Mesodermal cell (in vitro differentiated cells): ENCODE measurements at regions not wholly inside any gene's neighbourhood (a gene's known extent, or its start where the extent isn't known, plus 50 kb on each side); places are given as distances from the start of the nearest gene placed in this dataset.

Experiments
- H3K27ac ChIP-seq: 2 replicates; pipeline ENCODE4 v1.7.0; 2013; ENCODE audit warnings: mild to moderate bottlenecking, low read depth, low read length, moderate library complexity; ENCODE audit not compliant: severe bottlenecking
- H3K36me3 ChIP-seq: 2 replicates; pipeline ENCODE4 v1.7.1; 2013; ENCODE audit warnings: mild to moderate bottlenecking, low read length, moderate library complexity; ENCODE audit not compliant: control insufficient read depth, insufficient read depth
- H3K4me1 ChIP-seq: one replicate; pipeline ENCODE4 v1.7.1; 2013; ENCODE audit warnings: mild to moderate bottlenecking, low read length; ENCODE audit not compliant: insufficient read depth, control insufficient read depth, poor library complexity, severe bottlenecking
- H3K4me3 ChIP-seq: 2 replicates; pipeline ENCODE4 v1.7.0; 2013; ENCODE audit warnings: low read length, control low read depth, mild to moderate bottlenecking; ENCODE audit not compliant: insufficient read depth, poor library complexity, severe bottlenecking; ENCODE audit errors: extremely low read depth
- H3K9me3 ChIP-seq: 2 replicates; pipeline ENCODE4 v1.7.1; 2013; ENCODE audit warnings: mild to moderate bottlenecking, low read length, moderate library complexity; ENCODE audit not compliant: control insufficient read depth
- WGBS, 2 experiments: methylation state at CpG; one replicate each; pipeline ENCODE4 v1.1.5; 2013; ENCODE audit warnings: missing lambda C conversion rate in 2 of 2; ENCODE audit not compliant: insufficient coverage in 2 of 2; 5-methylcytosine and 5-hydroxymethylcytosine counted together

- Histone ChIP-seq H3K27ac (peak overlapping the region; percentile 80), H3K9me3 (peaks cover 3% of the 10 kb centered on the region), H3K4me3 (no peak overlapping the region), H3K36me3 (no peaks in the 10 kb centered on the region), H3K4me1 (peaks cover 10% of the 10 kb centered on the region)
Observed at GRCh38 chr3:156760333-156760732, 65.8 kb upstream of the LEKR1 start.

- H3K4me1 ChIP-seq, result peaks cover 10% of the 10 kb centered on the region
- WGBS, 2 experiments, result 26 to 32% methylated on average over 2 of the region's 2 CpGs
- H3K9me3 ChIP-seq, result peaks cover 3% of the 10 kb centered on the region
- H3K27ac ChIP-seq, result peak overlapping the region; percentile 80
- no peaks in the 10 kb centered on the region for H3K36me3 ChIP-seq
- H3K4me3 ChIP-seq, result no peak overlapping the region
Observed at GRCh38 chr3:156761007-156761406, 65.1 kb upstream of the LEKR1 start.

GRCh38 chr3:156761713-156762451 is 64.3 kb upstream of the LEKR1 start:
- WGBS, 2 experiments, result 83% methylated on average over 1 of the region's 4 CpGs; no CpG with 5 or more reads in 1 of the 2 experiments
- no peak overlapping the region for H3K4me3 ChIP-seq
- H3K9me3 ChIP-seq, result peaks cover 3% of the 10 kb centered on the region
- H3K4me1 ChIP-seq, result peaks cover 10% of the 10 kb centered on the region
- H3K27ac ChIP-seq, result no peak overlapping the region
- no peaks in the 10 kb centered on the region for H3K36me3 ChIP-seq

- Histone ChIP-seq H3K27ac (no peak overlapping the region), H3K36me3 (no peaks in the 10 kb centered on the region), H3K9me3 (no peaks in the 10 kb centered on the region), H3K4me3 (no peak overlapping the region), H3K4me1 (peaks cover 10% of the 10 kb centered on the region)
- 84 to 92% methylated on average over 2 of the region's 4 CpGs for WGBS, 2 experiments
Observed at GRCh38 chr3:156762631-156763185, 63.4 kb upstream of the LEKR1 start.

DNA sequence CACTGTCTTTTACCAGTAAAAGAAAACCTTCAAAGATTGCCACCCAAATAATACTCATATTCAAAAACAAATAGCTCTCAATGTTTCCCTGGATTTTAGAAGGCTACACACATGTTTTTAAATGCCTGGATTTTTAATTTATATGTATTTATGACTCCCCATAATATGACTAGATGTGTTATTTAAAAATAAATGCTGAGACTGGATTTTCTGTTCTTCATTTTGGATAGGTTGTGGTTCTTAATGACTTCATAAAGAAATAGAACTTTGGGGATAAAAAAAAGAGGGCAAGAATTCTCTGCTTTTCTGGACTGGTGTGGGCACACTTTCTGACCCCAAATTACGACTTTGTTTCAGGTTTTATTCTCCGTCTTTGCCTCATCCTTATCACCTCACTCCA is 62.8 kb upstream of the LEKR1 start:
- 100% methylated on average over 1 of the region's 2 CpGs; no CpG with 5 or more reads in 1 of the 2 experiments for WGBS, 2 experiments
- Histone ChIP-seq H3K27ac (no peak overlapping the region), H3K4me1 (peaks cover 10% of the 10 kb centered on the region), H3K36me3 (no peaks in the 10 kb centered on the region), H3K4me3 (no peak overlapping the region), H3K9me3 (no peaks in the 10 kb centered on the region)

DNA sequence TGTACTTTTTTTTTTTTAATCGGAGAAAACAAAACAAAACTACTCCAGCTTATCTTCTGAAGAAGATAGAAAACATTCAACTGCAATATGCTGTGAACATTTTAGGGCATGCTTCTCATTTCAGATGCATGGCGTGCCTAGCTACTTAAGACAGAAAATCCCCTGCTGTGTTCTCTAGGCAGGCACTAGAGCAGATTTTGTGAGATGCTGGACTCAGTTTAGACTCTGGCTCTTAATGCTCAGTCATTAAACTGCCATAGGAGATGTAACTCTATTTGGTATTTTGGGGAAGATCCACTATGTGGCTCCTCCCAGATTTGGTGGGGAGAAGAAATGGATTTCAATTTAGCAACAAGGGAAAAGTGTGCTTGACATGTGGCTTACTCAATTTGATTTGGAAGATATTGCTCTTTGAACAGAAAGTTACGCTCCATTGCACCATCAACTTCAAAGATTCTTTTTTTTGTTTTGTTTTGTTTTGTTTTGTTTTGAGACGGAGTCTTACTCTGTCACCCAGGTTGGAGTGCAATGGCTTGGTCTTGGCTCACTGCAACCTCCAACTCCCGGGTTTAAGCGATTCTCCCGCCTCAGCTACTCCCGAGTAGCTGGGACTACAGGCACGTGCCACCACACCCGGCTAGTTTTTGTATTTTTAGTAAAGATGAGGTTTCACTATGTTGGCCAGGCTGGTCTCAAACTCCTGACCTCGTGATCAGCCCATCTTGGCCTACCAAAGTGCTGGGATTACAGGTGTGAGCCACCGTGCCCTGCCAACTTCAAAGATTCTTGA is 62.0 kb upstream of the LEKR1 start:
- Histone ChIP-seq H3K4me3 (no peak overlapping the region), H3K9me3 (no peaks in the 10 kb centered on the region), H3K4me1 (peaks cover 10% of the 10 kb centered on the region), H3K36me3 (no peaks in the 10 kb centered on the region), H3K27ac (no peak overlapping the region)
- 90 to 92% methylated on average over 6 to 9 of the region's 12 CpGs for WGBS, 2 experiments

- Histone ChIP-seq H3K36me3 (no peaks in the 10 kb centered on the region), H3K9me3 (no peaks in the 10 kb centered on the region), H3K27ac (no peak overlapping the region), H3K4me1 (peaks cover 10% of the 10 kb centered on the region), H3K4me3 (no peak overlapping the region)
- WGBS, 2 experiments, result no CpG with 5 or more reads among the region's 1 CpG
Observed at GRCh38 chr3:156764751-156765150, 61.4 kb upstream of the LEKR1 start.

DNA sequence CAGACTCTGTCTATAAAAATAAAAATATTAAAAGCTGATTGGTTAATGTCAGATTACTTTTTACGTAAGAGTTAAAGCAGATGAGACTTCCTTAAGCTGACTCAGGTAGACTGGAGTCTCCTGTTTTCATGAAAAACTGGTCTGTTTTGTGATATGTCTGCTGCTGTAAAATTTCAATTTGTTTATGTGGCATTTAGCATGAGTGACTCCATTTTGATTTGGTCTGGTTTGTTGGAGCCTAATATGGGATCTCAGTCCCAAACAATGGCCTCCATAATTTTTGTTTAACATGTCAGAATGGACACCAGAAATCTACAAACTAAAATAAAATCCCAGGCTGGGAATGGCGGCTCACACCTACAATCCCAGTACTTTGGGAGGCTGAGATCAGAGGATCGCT is 57.8 kb upstream of the LEKR1 start:
- WGBS, 2 experiments, result 96 to 100% methylated on average over 1 to 2 of the region's 3 CpGs
- no peak overlapping the region for H3K27ac ChIP-seq
- no peaks in the 10 kb centered on the region for H3K36me3 ChIP-seq
- no peaks in the 10 kb centered on the region for H3K9me3 ChIP-seq
- H3K4me3 ChIP-seq, result no peak overlapping the region
- no peaks in the 10 kb centered on the region for H3K4me1 ChIP-seq

GRCh38 chr3:156769721-156770654 is 56.2 kb upstream of the LEKR1 start:
- H3K4me3 ChIP-seq, result no peak overlapping the region
- no peaks in the 10 kb centered on the region for H3K9me3 ChIP-seq
- no peaks in the 10 kb centered on the region for H3K36me3 ChIP-seq
- H3K4me1 ChIP-seq, result no peaks in the 10 kb centered on the region
- H3K27ac ChIP-seq, result no peak overlapping the region
- WGBS, 2 experiments, result 100% methylated on average over 1 of the region's 3 CpGs; no CpG with 5 or more reads in 1 of the 2 experiments

- no peak overlapping the region for H3K27ac ChIP-seq
- H3K36me3 ChIP-seq, result no peaks in the 10 kb centered on the region
- H3K4me1 ChIP-seq, result no peaks in the 10 kb centered on the region
- H3K9me3 ChIP-seq, result no peaks in the 10 kb centered on the region
- 93 to 94% methylated on average over 6 of the region's 6 CpGs for WGBS, 2 experiments
- H3K4me3 ChIP-seq, result no peak overlapping the region
Observed at GRCh38 chr3:156770699-156771414, 55.3 kb upstream of the LEKR1 start.
